AG08396 (cell line): ENCODE measurements at regions not wholly inside any gene's neighbourhood (a gene's known extent, or its start where the extent isn't known, plus 50 kb on each side); places are given as distances from the start of the nearest gene placed in this dataset.
A peak's percentile ranks its signal among the peaks of the same experiment; 100 is the strongest.
"Not testable (repeated sequence)": the region's sequence is repeated elsewhere in the genome, so short reads cannot be mapped to it uniquely, and the experiment has no call there.

Experiments used
- DNase-seq: peaks from one replicate; pipeline ENCODE4 v3.0.0; 2012; ENCODE audit warnings: low spot score, mixed read lengths

DNA sequence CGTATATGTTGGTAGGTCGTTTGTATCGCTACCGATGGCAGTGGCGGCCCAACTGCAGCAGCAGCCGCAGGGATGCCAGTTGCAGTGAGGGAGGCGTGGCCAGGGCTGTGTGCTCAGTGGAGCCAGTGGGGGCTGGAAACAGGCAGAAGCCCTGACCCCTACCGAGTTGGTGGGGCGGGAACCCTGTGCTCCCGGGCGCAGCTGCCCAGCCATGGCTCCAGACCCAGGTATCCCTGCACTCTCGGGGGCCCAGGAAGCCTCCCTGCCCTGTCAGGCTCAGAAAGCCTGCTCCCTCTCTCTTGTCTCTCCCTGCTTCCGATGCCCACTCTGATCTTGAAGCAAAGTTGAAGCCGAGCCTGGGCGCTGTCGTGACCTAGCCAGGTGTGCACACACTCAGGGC, 78.6 kb upstream of the ITGB1 start:
- no peak for DNase-seq

DNA sequence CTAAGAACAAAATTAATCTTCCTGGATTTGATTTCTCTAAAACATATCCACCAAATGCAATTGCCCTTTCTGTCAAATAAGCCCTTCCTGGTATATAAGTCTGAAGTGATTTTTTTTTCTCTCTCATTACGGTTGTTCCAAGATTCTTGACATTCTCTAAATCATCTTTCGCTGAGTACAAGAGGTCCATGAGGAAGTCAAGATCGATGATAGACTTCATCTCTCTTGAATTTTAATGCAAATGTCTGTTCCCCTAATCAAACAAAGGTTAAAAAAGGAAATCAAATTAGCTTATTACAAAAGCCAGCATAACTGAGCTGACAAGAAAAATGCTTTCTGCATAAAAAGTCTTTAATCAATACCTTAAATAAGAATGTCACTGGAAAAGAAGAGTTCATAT, 77.4 kb upstream of the ITGB1 start:
- DNase-seq: no peak

DNA sequence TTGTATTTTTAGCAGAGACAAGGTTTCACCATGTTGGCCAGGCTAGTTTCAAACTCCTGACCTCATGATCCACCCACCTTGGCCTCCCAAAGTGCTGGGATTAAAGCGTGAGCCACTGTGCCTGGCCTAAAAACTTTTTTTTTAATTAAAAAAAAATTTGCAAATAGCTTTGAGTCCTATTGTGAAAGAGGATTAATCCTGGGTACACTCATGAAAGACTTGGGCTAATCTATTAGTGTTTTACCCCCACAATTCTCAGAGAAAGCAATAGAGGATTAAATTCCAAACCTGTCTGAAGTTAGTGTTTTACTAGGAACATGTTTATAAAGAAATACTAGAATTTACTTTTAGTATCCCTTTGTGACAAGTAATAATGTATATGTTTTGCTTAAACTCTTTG, 76.9 kb upstream of the ITGB1 start:
- DNase-seq: no peak

DNA sequence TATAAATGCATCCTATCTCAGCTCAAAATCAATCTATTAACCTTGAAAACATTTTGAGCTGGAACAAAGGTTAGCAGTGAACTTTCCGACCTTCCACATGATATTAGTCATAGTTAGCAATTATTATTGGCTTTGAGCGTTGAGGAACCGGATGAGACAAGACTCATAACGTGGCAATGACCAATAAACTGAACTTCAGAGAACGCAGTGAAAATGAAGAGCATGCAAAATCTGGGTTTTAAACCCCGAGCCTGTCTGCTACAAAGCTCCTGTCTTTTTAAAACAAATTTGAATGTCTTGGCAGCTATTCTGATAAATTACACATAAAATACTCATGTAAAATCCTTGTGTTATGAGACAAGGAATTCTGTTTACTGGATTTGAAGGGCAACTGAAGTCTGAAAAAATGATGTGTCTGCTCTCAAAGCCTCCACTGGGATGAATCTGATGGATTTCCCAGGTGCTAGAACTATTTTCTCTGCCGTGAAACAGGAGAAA, 74.7 kb upstream of the ITGB1 start:
- peak; percentile 66 for DNase-seq

DNA sequence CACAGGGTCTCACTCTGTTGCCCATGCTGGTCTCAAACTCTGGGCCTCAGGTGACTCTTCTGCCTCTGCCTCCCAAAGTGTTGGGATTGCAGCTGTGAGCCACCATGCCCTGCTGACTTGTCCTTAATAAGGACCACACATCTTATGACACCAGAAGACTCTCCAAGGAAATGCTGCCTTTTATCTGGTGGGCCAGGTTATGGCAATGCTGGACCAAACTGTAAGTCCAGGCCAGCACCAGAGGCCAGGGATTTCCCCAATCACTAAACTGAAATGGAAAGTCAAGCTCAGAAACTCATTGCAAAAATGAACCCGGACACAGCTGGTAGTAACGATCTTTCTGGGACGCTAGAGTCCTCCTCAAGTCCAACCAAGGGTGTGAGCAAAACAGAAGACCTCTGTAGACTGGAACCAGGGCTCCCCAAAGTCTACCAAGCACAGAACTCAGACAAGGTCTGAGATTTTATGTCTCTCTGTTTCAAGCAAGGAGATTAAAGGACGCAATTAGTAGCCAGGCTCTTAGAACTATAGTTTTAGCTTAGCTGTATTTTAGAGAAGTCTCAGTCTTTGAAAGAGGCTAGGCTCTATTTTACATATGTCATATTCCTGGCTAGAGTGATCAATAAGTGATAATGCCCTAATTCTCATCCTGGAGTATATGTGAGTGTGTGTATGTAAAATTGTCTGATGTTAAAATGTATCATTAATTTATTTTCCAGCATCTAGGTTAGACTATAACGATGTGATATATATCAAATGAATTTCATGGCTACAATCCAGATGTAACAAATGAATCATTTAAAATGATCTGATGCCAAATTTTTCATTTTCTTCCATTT, 74.0 kb upstream of the ITGB1 start:
- no peak for DNase-seq

DNA sequence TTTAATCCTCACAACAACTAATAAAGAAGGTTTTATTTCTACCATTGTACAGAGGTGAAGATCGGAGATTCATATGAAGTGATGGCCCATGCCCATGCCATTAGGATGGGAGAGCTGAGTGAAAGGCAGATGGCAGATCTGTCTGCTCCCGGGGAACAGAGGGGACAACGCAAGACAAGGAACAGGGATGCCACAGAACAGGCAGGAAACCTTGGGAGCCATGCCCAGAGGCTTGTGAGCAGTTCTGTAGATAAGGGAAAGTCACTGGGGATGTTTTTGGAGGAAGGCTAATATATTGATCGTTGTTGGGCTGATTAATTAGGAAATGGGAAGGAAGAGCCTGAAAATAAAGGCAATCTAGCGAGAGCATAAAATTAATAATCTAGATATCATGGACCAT, 73.1 kb upstream of the ITGB1 start:
- no peak for DNase-seq

DNA sequence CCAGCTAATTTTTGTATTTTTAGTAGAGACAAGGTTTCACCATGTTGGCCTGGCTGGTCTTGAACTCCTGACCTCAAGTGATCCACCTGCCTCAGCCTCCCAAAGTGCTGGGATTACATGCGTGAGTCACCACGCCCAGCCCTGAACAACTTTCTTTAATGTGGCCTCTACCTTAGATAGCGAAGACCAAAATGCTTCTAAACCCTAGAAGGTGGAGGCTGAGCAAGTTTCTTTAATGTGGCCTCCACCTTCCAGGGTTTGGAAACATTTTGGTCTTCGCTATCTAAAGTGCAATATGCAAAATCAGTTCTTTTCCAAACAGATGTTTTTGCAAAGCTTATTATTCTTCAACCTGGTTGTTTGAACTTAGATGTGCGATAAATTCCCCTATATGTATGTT, 70.5 kb upstream of the ITGB1 start:
- DNase-seq: not testable (repeated sequence)

DNA sequence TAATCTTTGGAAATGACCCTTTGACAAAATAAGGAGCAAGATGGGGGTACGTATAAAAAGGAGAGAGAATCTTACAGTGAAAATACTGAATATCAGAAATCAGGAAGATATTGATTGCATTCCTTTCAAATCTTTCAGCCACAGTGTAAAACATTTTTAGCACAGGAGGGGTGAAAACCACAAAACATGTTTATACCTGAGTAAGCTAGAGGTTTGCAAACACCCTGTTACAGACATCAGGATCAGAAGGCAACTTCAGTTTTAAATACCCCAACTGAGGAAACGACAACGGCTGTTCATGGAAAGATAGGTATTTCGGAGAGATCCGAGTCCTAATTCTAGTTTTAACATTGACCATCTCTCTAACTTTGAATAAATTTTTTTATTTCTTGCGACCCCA, 69.1 kb upstream of the ITGB1 start:
- no peak for DNase-seq

DNA sequence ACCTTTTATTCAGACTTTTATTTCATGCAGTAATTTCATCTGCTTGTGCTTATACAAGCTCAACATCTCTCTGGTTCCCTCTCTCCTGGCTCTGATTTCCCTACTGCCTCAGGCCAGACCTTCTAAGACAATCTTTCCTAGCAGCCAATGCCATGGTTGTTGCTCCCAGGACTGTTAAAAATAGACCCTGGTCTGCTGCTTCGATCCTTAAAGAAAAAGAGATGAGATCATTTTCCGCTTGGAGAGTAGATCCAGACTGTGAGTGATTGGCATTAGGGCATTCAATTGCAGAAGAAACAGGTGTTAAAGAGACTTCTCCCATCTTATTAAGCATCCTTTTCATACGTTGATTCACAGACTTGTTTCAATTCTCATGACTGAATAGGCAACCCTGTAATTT, 68.4 kb upstream of the ITGB1 start:
- no peak for DNase-seq

DNA sequence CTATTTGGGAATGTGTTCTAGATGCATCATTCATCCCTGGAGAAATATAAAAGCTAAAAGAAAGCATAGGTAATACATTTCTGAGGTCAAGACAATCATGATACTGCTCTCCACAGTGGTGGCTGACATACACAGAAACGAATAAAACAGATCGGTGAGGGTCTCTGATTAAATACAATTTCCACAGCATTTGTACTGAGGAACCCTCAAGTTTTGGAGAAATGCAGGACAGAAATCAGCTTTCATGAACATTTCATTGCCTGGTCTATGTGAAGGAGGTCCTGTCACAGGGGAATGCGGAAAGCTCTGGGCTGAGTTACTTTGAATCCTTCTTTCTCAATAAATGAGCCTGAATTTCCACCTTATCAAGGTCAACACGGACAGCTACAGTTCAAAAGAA, 67.9 kb upstream of the ITGB1 start:
- no peak for DNase-seq

DNA sequence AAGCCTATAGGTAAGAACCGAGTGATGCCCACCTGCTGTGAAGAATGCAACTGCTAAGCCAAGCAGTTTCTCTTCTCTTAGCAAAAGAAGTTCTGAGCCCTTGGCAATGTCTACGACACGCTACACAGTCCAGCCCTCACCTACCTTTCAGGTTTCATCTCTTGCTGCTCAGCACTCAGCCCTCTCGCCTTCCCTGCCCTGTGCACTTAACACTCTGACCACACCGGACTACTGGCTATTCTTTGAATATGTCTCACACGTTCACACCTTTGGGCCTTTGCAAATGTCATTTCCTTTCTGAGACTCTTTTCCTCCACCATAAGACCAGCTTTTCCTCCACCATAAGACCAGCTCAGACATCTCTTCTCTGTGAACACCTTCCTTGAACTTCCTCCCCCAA, 67.0 kb upstream of the ITGB1 start:
- no peak for DNase-seq

DNA sequence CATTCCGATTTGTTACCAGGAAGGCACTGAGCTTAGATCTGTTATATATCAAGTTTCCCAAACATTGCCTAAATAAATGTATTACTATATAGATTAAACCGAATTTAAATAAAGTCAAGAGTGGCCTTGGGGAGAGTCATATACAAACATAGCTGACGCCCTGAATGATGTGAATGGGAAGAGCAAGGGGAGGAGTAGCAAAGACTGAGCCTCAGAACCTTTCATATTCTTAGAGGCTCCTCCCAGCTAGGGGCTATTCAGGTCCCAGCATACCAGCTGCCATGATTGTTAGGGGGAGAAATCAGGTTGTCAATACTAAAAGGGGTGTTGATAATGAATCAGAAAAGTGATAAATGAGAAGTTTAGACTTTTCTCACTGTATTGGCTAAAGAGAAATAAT, 64.7 kb upstream of the ITGB1 start:
- no peak for DNase-seq

DNA sequence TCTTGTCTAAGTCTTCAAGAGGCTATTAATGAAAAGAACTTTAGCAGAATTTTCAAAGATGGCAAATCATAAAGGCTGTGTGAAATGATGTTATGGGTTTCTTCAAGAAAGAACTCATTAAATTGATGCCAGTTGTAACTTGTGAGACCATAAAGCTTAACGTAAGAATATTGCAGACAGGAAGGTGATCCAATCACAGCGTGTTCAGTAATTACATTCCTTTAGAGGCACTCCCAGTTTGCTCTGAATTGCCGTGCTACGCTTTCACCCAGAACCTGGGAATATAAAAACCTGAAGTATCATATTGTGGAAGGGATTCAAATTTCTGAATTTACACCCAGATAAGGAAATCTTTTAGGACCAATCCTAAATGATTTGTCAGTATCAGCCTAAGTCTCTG, 64.1 kb upstream of the ITGB1 start:
- no peak for DNase-seq

DNA sequence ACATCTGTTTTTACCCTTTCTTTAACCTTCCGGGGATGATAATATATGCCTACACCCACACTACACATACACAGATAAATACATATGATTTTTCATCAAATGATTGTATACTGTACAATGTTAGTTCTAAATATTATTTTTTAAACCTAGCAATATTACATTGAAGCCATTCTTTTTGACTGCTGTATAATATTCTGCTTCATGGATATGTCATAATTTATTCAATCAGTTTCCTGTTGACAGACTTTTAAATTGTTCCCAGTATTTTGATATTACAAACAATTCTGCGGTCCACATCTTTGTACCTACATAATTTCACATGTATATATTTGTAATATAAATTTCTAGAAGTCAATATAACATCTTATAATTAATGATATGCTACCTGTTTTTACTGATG, 59.0 kb upstream of the ITGB1 start:
- DNase-seq: no peak

DNA sequence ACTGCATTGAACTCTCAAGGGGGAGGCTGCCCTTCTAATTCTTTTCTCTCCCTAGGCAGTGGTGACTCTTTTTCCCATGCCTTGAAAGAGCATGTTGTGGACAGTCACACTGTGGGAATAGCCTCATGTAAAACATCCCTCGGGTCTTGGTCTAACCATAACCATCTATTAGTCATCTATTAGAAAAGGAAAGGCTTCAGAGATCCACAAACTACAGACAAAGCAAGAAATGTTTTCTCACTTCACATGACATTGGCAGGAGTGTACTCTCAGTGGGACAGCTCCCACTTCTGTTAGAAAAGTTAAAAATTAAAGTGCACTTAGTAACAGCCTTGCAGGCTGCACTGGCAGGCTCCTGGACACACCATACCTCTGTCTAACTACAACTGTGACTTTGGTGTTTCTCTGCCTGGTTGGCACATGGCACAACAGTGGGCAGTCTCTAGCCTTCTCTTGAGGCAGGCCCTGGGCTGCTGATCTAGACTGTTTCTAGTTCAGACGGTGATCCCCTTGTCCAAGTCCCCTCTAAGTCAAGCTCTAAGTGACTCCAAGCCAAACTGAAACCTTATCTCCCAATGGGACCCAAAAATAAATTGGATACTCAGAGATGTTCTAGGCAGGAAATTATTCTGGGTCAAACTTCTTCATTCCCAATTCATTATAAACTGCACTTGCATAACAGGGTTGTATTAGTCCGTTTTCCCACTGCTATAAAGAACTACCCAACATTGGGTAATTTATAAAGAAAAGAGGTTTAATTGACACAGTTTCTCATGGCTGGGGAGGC, 57.9 kb upstream of the ITGB1 start:
- peak; percentile 38 for DNase-seq

DNA sequence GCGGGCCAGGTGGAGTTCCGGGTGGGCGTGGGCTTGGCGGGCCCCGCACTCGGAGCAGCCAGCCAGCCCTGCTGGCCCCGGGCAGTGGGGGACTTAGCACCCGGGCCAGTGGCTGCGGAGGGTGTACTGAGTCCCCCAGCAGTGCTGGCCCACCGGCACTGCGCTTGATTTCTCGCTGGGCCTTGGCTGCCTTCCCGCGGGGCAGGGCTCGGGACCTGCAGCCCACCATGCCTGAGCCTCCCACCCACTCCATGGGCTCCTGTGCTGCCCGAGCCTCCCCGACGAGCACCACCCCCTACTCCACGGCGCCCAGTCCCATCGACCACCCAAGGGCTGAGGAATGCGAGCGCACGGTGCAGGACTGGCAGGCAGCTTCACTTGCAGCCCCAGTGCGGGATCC, 55.3 kb upstream of the ITGB1 start:
- DNase-seq: not testable (repeated sequence)

DNA sequence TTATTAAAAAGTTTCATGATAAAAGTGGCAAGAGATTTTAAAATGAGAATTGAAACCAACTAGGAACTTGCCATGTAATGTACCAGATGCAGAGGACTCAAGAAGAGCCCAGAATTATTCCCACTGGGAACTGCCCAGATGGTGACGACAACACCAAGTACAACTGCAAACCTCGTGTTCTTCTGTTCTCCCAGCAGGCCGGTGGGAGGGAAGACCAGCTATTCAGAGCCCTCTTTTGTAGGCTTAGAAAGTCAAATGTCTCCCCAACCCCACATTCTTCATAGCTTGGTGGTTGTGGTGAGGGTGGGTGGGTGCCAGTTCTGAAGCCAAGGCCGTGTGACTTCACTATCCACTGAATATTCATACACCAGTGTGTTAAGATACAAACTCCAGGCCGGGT, 54.3 kb upstream of the ITGB1 start:
- DNase-seq: no peak

DNA sequence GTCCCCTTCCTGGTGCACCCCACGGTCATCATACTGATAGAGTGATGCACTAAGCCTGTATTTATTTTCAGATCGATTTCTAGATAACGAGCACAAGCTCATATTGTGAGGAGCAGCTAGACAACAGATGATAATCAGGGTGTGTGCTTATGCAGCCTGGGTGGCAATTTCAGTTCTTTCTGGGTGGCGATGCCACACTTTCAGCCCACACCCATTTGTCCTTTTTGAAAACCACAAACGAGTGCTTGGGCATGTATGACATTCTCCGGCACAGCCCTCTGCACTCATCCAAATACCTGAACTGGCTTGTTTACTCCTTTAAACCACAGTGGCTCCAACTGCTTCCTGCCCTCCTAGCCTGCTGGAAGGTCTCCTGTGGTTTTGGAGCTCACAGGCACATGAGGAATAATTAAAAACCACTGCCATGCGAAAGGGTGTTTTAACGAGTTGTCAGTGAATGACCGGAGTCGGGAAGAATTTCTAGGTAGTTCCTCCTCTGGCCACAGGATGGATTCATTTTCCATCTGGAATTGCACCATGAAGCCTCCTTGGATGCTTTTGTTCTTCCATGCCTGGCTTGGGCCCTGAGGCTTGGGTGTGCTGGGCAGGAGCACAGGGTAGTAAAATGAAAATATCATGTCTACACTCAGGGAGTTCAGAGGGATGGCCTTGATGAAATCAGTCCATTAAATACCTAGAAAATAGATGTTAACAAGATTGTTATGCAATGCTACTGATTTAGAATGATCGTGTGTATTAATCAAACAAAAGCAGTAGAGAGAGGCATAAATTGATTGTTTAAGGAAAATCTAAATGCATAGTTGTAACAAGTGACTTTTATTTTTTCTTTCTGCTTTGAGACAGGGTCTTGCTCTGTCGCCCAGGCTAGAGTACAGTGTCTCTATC, 52.4 kb upstream of the ITGB1 start:
- DNase-seq: peak; percentile 76

DNA sequence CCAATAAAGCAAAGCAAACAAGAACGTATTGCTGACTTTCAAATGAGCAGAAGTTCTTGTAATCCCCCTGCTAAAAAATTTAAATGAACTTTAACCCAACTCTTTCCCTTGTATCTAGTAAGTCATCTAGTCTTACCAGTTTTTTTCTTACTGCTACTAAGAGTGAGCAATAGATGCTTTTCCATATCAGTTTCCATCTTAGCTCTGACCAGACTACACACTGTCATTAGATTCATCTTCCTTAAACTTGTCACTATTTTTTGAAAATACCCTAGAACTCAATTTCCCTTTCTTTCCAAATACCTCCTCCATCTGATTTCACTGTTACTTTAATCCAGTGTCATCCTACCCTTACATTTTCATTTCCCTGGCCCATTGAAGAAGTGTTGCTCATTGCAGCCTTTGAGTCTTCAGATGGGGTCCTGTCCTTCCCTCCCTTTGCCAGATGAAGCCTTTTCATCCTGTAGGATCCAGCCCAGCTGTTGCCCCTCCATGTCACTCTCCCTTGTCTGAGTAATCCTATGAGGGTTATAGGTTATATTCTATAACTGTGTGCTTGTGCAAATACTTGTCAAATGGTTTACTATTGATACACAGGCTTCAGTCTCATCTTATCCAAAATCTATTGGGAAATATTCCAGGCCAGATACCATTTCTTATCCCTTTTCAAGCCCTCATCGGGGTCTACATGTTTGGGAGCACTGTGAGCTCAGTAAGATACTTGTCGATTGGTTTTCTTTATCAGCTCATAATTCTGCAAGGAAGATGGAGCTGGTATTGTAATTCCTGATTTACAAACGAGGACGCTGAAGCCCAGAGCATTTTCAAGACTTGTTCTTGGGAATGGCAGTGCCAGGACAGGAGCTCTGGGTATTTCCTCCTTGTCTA, 51.5 kb upstream of the ITGB1 start:
- DNase-seq: no peak

DNA sequence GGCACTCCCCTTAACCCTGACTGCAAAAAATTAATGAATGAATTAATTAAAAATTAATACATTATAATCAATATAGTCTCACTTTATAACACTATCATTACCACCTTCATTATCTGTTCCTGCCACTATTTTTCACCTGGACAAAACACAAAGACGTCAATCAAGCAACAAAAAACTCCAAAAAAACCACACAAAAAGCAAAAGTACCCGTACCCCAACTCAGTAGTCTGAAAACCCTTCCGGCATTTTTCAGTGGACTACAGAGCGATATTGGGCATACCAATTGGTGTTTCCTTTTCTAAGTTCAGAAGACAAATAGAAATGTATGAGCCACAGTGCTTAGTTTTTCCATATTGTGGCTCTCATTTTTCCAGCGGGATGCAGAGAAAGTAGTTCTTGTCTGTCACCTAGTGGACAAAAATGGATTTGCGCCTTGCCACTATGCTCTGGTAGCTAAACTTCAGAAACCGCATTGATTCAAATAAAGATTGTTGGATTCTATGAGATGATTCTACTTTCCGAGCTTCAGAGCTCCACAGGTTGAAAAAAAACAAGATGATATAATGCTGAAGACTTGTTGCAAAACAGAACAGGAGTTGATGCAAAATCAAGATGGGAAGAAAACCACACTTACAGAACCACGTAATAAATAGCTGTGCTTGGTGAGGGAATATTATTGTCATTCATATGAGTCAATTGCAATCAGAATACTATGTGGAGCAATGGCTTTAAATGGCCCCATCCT, 50.6 kb upstream of the ITGB1 start:
- peak; percentile 67 for DNase-seq
